ENCODE measurements at regions not wholly inside any gene's neighbourhood (a gene's known extent, or its start where the extent isn't known, plus 50 kb on each side); places are given as distances from the start of the nearest gene placed in this dataset.
"Not testable (repeated sequence)": the region's sequence is repeated elsewhere in the genome, so short reads cannot be mapped to it uniquely, and the experiment has no call there.

GRCh38 chr1:233744779-233745513 lies 131.0 kb downstream of the KCNK1 start:
- Histone ChIP-seq H3K27ac (no peak overlapping the region), H3K79me2 (ENCODE audit: insufficient read depth, low read depth) (no peaks in the 10 kb centered on the region), H3K36me3 (ENCODE audit: insufficient read depth) (no peaks in the 10 kb centered on the region), H3K4me3 (IDR thresholded peaks at IDR 0.05; ENCODE audit: insufficient read depth, low read depth, low read length) (no peak overlapping the region), H2AFZ (ENCODE audit: low read depth) (no peak overlapping the region), H3K9ac (no peak overlapping the region), H3K27me3 (ENCODE audit: insufficient read depth, low read depth) (no peaks in the 10 kb centered on the region), H3K4me2 (no peak overlapping the region), H4K20me1 (ENCODE audit: insufficient read depth) (no peaks in the 10 kb centered on the region), H3K4me1 (ENCODE audit: low read depth, poor library complexity, severe bottlenecking) (no peaks in the 10 kb centered on the region)
- no peak for TF ChIP-seq CTCF (conservative IDR thresholded peaks at IDR 0.05; ENCODE audit: low read depth, low read length)

- H3K4me1 ChIP-seq (ENCODE audit: low read depth, poor library complexity, severe bottlenecking) = no peaks in the 10 kb centered on the region
- no peak overlapping the region for H2AFZ ChIP-seq (ENCODE audit: low read depth)
- H3K9ac ChIP-seq = no peak overlapping the region
- no peaks in the 10 kb centered on the region for H4K20me1 ChIP-seq (ENCODE audit: insufficient read depth)
- TF ChIP-seq CTCF (conservative IDR thresholded peaks at IDR 0.05; ENCODE audit: low read depth, low read length) = no peak
- H3K79me2 ChIP-seq (ENCODE audit: insufficient read depth, low read depth) = no peaks in the 10 kb centered on the region
- no peak overlapping the region for H3K4me3 ChIP-seq (IDR thresholded peaks at IDR 0.05; ENCODE audit: insufficient read depth, low read depth, low read length)
- H3K36me3 ChIP-seq (ENCODE audit: insufficient read depth) = no peaks in the 10 kb centered on the region
- H3K4me2 ChIP-seq = no peak overlapping the region
- H3K27ac ChIP-seq = no peak overlapping the region
- H3K27me3 ChIP-seq (ENCODE audit: insufficient read depth, low read depth) = no peaks in the 10 kb centered on the region
These were observed 136.2 kb downstream of the KCNK1 start for GRCh38 chr1:233750139-233750538.

GRCh38 chr1:233759665-233760064 lies 144.8 kb upstream of the SLC35F3 start:
- Histone ChIP-seq H3K4me1 (ENCODE audit: low read depth, poor library complexity, severe bottlenecking) (no peaks in the 10 kb centered on the region), H3K79me2 (ENCODE audit: insufficient read depth, low read depth) (no peaks in the 10 kb centered on the region), H3K27ac (no peak overlapping the region), H3K4me3 (IDR thresholded peaks at IDR 0.05; ENCODE audit: insufficient read depth, low read depth, low read length) (no peak overlapping the region), H2AFZ (ENCODE audit: low read depth) (no peak overlapping the region), H4K20me1 (ENCODE audit: insufficient read depth) (no peaks in the 10 kb centered on the region), H3K9ac (no peak overlapping the region), H3K4me2 (no peak overlapping the region), H3K36me3 (ENCODE audit: insufficient read depth) (no peaks in the 10 kb centered on the region), H3K27me3 (ENCODE audit: insufficient read depth, low read depth) (no peaks in the 10 kb centered on the region)
- no peak for TF ChIP-seq CTCF (conservative IDR thresholded peaks at IDR 0.05; ENCODE audit: low read depth, low read length)

- not testable (repeated sequence) for H3K4me1 ChIP-seq (ENCODE audit: low read depth, poor library complexity, severe bottlenecking); H3K27me3 ChIP-seq (ENCODE audit: insufficient read depth, low read depth); H3K9ac ChIP-seq; H2AFZ ChIP-seq (ENCODE audit: low read depth); H4K20me1 ChIP-seq (ENCODE audit: insufficient read depth); H3K4me2 ChIP-seq; H3K4me3 ChIP-seq (IDR thresholded peaks at IDR 0.05; ENCODE audit: insufficient read depth, low read depth, low read length); H3K36me3 ChIP-seq (ENCODE audit: insufficient read depth); H3K79me2 ChIP-seq (ENCODE audit: insufficient read depth, low read depth); H3K27ac ChIP-seq
These were observed 140.2 kb upstream of the SLC35F3 start for GRCh38 chr1:233764304-233764703.

- Histone ChIP-seq H3K9ac (no peak overlapping the region), H3K79me2 (ENCODE audit: insufficient read depth, low read depth) (no peaks in the 10 kb centered on the region)
These were observed 126.9 kb upstream of the SLC35F3 start for GRCh38 chr1:233777566-233777965.

More at GRCh38 chr1:233777566-233777965, 126.9 kb upstream of the SLC35F3 start:
- Histone ChIP-seq H2AFZ (ENCODE audit: low read depth) (no peak overlapping the region), H3K4me3 (IDR thresholded peaks at IDR 0.05; ENCODE audit: insufficient read depth, low read depth, low read length) (no peak overlapping the region), H3K4me1 (ENCODE audit: low read depth, poor library complexity, severe bottlenecking) (no peaks in the 10 kb centered on the region), H3K27ac (no peak overlapping the region), H4K20me1 (ENCODE audit: insufficient read depth) (no peaks in the 10 kb centered on the region), H3K36me3 (ENCODE audit: insufficient read depth) (no peaks in the 10 kb centered on the region), H3K27me3 (ENCODE audit: insufficient read depth, low read depth) (no peaks in the 10 kb centered on the region), H3K4me2 (no peak overlapping the region)
- TF ChIP-seq CTCF (conservative IDR thresholded peaks at IDR 0.05; ENCODE audit: low read depth, low read length) = no peak

Data from KMS-11 (cell line).